HS-5 (cell line): ENCODE measurements at regions not wholly inside any gene's neighbourhood (a gene's known extent, or its start where the extent isn't known, plus 50 kb on each side); places are given as distances from the start of the nearest gene placed in this dataset.
A peak's percentile ranks its signal among the peaks of the same experiment; 100 is the strongest.
"Not testable (repeated sequence)": the region's sequence is repeated elsewhere in the genome, so short reads cannot be mapped to it uniquely, and the experiment has no call there.

Experiments used
- DNase-seq: peaks from one replicate; pipeline ENCODE4 v3.0.0-alpha.2; 2012; ENCODE audit warnings: low read depth

DNA sequence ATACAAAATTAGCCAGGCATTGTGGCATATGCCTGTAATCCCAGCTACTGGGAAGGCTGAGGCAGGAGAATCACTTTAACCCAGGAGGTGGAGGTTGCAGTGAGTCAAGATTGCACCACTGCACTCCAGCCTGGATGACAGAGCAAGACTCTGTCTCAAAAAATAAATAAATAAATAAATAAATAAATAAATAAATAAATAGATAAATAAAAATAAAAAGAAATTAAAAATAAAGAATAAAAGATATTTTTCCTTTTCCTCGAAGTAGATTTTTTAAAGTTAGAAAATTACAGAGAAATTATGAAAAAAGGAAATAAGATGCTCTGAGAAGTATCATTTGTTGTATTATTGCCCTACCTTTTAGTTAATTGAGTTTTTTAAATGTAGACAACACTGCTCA is 1906.1 kb downstream of the MAT2B start:
- not testable (repeated sequence) for DNase-seq

DNA sequence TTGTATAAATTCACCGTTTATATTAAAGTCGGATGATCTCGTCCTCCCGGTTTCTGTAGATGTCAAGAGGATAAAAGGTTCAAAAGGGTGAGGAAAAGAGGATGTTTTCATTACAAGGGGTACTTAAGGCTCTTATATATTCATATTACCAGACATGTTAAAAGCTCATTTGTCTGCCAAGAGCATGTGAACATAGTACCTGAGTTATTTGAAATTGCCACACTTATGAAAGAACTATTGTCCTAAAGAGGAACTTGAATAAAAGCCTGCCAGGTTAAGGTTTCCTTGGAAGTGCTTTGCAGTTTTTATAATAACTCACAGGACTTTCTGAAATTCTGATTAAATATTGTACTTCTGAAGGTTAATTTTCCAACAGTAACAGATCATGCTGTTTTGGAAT is 1915.1 kb downstream of the MAT2B start:
- no peak for DNase-seq

DNA sequence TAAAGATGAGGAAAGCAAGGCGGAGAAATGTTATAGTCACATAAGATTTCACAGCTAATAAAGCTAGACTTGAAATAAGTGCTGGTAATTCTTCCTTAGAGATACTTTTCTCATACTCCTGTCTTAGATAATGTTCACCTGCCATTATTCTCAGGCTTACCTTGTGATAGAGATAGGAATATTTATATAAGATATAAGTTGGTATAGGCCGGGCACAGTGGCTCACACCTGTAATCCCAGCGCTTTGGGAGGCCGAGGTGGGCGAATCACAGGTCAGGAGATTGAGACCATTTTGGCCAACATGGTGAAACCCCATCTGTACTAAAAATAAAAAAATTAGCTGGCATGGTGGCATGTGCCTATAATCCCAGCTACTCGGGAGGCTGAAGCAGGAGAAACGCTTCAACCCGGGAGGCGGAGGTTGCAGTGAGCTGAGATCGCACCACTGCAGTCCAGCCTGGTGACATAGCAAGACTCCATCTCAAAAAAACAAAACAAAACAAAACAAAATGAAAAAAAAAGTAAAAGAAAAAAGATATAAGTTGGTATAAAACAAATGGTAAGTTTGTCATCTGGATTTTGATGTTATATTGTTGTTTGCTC is 1918.4 kb downstream of the MAT2B start:
- DNase-seq: no peak

DNA sequence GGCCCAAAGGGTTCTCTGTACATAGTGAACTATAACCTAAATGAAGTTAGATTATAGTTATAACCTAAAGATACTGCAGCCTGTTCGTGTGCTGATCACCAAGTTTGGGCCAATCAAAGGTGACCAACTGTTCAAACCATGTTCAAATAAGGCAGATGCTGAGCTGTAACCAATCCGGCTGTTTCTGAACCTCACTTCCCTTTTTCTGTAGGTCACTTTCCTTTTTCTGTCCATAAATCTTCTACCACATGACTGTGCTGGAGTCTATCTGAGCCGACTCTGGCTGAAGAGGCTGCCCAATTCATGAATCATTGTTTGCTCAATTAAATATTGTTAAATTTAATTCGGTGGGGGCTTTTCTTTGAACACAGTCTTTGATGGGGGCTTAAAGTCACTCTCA is 1920.2 kb downstream of the MAT2B start:
- no peak for DNase-seq

DNA sequence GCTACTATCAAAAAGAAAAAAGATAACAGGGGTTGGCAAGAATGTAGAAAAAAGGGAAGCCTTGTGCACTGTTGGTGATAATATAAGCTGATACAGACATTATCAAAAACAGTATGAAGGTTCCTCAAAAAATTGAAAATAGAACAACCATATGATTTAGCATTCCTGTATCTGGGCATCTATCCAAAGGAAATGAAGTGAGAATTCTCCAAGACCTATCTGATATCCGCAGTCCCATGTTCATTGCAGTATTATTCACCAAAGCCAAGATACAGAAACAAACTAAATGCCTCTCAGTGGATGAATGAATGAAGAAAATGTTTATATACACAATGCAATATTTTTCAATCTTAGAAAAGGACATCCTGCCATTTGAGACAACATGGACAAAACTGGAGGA is 1943.3 kb downstream of the MAT2B start:
- no peak for DNase-seq

DNA sequence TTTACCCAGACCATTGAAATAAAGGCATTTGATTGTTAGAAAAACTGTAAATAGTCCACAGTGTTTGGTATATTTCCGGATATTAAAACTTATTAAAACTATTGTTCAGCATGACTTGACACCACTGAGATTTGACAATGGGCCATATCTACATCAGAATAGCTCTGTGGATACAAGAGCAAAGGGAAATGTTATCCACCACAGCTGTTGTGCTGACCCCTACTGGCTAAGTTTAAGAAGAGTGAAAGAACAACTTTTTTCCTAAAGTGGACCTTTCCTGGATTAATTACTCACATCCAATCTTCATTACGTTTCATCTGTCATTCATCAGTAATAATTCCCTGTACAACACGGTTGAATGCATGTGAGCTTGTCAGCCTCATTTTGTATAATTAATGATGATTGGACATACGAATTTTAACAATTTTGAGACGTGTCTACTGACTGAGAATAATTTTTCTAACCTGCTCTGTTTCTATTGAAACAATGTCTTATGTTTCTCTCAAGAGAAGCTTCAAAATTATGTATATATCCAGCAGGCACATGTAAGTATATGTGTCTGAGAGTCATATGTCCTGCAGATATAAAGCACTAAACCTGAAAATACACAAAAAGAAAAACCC is 1952.6 kb downstream of the MAT2B start:
- DNase-seq: peak; percentile 20

DNA sequence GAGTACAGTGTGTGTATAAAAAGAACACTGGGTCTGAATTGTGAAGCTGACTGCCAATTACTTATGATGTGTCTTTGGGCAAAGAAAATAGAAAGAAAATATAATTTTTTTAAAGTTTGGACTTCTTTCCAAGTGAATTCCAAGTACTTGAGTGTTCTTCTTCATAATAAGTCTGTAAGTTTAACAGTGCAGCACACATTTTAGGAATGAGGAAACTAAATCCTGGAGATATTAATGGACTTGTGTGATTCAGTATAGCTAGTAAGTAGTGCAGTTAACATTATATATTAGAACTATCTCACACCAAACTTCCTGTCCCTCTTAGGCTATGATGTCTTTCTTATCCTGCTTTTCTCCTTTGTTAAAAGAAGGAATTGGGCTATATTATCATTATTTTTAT is 1953.8 kb downstream of the MAT2B start:
- DNase-seq: no peak

DNA sequence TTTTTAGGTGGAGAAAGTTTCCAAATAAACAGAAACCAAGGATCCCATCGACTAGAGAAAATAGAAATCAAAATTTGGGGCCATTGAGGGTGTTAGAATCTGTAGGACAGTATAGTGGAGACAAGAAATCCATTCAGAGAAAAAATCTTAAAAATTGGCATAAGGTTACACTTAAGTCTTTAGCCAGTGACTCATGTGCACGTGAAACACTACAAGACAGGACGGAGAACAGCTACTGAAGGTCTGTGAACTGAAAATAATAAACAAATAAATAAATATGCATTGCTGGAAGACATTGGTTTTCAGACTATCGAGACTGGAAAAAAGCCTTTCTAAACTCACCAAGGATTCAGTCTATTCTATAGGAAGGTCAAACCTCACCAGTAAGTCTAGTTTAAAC is 1955.5 kb downstream of the MAT2B start:
- no peak for DNase-seq

DNA sequence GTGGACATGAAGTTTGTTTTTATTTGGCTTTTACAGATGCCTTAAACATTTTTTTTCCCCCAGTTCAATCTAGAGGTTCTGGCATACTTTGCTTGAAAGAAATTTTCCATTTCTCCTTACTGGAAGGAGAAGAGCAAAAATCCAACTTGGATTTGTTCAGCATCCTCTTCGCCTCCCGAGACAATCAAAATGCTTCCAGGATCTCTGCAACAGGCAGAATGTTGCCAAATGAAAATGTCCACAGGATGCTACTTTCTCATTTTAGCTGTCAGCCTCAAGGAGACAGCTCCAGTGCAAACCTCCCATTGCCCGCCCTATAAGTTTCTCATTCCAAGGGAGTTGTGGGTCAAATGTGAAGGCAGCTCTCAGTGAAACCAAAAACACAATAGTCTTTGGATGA is 1972.1 kb downstream of the MAT2B start:
- no peak for DNase-seq

DNA sequence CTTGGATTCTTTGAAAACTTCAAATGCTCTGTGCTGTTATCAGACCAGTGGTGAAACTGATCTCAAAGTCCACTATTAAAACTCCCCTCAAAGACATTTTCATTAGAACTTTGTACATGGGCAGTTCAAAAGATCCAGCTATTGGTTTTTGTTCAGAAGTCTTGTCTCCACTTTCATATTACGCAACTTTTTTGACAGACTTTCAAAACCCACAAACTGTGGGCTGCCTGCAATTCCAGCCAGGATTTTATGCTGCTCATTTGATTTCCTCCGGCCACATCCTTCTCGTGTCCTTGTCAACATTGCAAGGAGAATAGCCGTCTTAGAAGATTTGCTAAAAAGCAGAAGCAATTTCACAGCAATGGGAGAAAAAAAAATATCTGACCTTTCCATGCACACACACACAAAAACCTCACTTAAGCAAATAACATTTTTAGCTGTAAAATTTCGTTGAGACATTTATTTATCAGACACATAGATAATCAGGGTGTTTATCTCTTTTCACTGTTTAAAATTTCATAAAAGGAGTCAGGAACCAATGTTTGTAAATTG is 1990.5 kb downstream of the MAT2B start:
- DNase-seq: no peak

DNA sequence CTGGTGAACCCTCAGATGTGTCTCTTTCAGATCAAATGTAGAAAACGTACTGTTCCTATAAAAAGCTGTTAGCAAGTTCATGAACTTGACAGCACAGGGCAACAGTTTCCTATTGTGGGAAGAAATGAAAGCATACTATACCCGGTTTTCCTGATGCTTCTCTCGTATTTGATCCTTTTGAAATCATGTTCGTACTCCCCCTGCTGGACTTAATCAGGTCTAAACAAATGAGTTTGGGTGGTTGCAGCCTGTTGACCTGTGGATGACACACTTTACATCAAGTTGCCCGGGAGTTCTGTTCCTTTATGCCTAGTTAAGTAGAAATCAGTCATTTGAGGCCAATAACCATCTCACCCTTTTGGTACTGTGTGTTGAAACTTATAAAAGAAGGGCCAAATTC is 1992.3 kb downstream of the MAT2B start:
- DNase-seq: peak; percentile 65

DNA sequence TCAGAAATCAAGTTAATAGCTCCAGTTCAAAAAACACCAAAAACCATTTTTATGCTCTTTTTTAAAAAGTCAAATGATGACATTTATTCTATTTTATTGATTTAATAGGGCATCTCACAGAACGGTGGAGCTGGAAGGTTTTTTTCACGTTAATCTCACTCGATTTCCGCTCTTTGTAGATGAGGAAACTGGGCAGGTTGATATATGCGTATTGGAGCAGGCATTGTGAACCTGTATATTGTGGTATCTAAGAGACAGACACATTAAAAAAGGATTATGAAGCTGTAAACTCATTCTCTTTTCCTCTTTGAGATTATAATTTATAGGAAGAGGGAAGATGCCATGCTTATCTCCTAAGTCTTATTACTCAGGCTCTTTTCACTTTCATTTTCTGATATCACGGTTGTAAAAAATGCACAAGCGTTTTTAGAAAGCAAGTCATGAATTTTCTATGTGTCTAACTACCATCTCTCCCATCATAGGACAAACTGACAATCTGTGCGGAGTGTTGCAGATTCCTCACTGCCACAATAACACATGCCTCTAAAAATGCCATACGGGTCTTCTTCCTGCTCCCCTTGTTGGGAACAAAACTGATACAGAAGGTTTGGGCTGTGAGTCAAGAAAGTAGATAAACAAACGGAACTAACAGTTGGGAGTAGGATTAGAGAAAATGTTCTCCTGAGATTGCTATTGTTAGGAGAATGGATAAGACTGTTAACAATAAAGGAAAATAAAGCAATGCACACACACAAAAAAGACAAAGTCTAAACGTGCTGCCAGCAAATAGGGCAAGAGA is 1997.7 kb downstream of the MAT2B start:
- DNase-seq: peak; percentile 11

DNA sequence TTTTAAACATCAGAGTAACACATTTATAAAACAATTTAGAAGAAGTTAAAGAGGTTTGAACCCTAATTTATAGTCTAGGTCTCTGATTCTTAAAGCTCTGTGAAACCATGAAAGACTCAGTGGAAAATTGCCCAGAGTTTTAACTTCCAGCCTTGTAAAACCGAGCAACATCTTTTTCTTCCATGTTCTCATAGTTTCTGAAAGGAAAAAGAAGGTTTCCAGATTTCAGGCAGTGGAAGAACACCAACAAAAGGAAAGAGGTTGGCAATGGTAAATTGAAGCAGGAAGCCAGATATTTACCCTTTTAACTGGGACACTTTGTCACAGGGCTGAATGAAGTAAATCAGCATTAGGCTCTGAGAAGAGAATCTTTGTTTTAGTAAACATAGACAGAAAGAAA is 1999.3 kb downstream of the MAT2B start:
- no peak for DNase-seq

DNA sequence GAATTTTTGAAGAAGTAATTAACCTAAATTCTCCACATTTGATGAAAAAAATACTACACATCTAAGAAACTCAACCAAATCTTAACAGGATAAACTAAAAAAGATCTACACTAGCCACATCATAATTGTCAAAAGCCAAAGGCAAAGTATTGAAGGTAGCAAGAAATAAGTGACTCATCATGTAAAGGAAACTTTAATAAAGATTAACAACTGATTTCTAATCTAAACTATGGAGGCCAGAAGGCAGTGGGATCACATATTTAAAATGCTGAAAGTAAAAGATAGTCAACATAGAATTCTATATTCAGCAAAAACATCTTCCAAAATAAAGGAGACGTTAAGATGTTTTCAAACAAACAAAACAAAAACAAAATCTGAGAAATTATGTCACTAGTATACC is 2002.9 kb downstream of the MAT2B start:
- no peak for DNase-seq

DNA sequence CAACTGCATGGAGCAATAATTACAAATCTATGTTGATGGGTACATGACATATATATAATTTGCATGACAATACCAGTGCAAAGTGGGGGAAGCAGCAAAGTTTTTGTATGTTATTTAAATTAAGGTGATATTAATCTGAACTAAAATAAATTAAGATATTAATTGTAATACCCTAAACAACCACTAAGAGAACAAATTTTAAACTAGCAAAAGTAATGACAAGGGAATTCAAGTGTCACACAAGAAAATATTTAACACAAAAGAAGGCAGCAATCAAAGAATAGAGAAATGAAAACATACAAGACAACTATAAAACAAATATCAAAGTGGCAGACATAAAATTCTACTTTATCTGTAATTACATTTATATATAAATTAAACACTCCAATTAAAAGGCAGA is 2003.4 kb downstream of the MAT2B start:
- no peak for DNase-seq

DNA sequence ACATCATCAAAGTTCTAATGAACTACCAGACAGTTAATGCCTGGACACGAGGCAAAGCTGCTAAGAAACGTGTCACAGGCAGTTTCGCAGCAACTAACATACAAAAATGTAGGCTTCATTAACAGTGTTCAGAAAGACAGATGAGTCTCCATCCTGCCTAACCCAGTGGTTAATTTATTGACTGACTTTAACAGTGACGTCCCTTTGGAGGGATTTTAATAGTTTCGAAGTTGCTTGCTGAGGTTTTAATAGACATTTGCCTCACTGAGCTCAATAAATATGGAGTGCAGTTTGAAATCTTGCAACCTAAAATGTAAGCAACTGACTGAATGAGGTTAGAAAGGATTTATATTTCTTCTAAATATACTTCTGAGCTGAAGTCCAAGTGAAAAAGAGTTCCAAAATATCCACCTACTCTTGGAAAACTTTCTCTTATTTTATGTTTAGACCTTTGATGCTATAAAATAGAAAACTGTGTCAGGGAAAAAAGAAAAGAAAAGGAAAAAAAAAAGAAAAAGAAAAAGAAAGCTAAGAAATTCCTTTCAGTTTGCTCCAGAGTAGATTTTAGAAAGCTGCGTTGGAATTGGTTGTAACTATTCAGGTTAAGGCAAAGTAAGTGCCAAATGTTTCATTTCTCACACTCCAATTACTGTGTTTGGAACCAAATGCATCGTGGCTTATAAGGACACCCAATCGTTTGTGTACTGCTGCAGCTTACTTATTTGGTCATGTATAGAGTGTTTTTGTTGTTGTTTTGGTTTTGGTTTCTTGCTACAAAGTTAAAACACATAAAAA is 2016.6 kb downstream of the MAT2B start:
- DNase-seq: no peak

DNA sequence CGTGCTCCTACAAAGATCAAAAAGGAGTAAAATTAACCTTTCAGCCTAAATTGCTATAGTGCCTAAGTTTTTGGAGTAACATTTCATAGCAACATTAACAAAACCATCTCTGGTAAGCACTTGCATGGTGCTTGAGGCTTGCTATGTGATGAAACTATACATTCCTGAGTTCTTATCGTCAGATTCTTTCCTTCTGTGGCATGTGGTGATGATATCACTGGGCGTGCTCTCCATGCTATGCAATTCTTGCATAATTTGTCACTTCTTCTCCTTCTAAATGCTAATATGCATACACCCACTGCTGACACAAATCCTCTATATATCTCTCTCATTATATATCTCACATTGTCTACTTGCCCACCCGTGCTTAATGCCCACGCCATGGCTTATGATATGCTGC is 2019.9 kb downstream of the MAT2B start:
- peak; percentile 68 for DNase-seq

DNA sequence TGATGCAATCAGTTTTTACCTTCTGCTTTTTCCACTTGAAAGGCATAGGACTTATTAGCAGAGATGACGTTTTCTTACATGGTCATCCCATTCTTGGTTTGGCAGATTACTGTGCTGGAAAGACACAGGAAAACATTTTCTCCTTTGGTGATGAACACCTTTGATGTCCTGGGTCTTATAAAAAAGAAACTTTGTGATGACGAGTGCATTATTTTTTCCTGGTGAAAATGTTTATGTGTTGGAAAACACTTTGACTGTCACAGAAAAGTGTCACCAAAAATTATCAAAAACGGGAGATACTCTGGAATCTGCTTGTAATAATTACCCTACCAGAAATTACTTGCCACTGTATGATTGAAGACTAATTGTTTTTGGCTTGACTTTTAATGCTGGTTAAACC is 2020.9 kb downstream of the MAT2B start:
- DNase-seq: no peak

DNA sequence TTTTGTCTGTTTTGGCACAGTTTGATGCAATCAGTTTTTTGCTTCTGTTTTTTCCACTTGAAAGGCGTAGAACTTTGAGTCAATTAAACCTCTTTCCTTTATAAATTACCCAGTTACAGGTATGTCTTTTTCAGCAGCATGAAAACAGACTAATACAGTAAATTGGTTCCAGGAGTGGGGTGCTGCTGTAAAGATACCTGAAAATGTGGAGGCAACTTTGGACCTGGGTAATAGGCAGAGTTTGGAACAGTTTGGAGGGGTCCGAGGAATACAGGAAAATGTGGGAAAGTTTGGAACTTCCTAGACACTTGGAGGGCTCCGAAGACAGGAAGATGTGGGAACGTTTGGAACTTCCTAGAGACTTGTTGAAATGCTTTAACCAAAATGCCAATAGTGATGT is 2022.2 kb downstream of the MAT2B start:
- no peak for DNase-seq

DNA sequence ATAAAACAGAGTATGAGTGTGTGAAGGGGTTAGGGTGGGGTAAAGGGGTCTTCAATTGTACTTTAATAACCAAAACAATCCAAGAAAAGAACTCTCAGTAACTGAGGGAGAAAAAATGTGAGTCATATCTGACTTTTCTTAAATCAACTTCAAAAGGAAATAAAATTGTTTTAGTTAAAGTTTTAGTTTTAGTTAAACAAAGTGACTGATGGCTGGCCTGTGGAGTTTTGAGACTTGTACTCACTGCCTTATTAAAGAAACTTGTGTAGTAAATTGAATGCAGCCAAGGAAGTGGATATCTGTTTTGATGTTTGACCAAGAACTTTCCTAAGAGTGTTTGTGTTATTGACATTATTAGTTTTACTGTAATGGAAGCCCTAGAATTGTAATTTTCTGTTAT is 2032.6 kb downstream of the MAT2B start:
- no peak for DNase-seq

DNA sequence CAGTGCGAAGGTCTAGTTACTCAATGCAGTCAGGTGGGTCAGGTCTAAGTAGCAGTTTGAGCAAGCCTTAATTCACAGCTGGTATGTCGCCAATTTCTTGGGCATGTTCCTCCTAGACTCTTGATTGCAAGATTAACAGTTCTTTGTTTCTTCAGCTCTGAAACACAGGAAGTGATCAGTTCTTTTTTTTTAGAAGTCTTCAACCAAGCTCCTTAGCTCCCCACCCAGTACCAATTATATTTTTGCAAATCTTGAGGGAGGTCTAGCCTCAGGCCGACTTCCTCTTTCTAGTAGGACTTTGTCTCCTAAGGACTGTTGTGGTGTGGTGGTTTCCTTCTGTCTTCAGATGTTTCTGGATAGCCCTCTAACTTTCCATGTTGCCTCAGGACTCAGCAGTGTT is 2054.2 kb downstream of the MAT2B start:
- DNase-seq: no peak

DNA sequence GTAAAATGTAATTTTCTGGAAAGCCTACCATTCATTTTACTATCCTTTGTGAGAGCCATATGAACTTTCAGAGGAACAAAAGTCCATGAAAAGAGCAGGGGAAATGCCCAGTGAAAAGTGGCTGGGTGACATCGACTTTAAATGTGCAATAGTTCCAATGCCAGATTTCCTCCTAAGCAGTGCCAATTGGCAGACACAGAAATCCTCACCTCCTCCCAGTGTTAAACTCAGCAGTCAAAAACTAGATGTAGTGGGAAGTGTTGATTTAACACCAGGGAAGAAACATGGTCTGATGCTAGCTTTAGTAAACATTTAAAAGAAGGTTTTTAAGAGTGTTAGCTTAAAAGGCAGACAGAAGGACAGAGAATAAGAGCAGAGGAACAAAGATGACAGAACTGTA is 2055.2 kb downstream of the MAT2B start:
- no peak for DNase-seq
